DND-41 (cell line): ENCODE measurements at regions not wholly inside any gene's neighbourhood (a gene's known extent, or its start where the extent isn't known, plus 50 kb on each side); places are given as distances from the start of the nearest gene placed in this dataset.

ENCODE experiments used
- EZH2 ChIP-seq: IDR thresholded peaks from 3 replicates; pipeline ENCODE4 v1.6.1; 2012; ENCODE audit warnings: borderline replicate concordance, low read depth, mild to moderate bottlenecking, moderate library complexity, low read length, inconsistent platforms; ENCODE audit not compliant: severe bottlenecking
- TF ChIP-seq, protein P1 (sequence below): IDR thresholded peaks from 2 replicates; pipeline ENCODE4 v1.5.1; 2012; ENCODE audit warnings: borderline replicate concordance, low read length, moderate library complexity, mild to moderate bottlenecking; ENCODE audit not compliant: poor library complexity, severe bottlenecking; ENCODE audit errors: extremely low read depth

GRCh38 chr9:79989079-79989478 lies 417.3 kb downstream of the TLE4 start:
- TF ChIP-seq, protein P1, sequence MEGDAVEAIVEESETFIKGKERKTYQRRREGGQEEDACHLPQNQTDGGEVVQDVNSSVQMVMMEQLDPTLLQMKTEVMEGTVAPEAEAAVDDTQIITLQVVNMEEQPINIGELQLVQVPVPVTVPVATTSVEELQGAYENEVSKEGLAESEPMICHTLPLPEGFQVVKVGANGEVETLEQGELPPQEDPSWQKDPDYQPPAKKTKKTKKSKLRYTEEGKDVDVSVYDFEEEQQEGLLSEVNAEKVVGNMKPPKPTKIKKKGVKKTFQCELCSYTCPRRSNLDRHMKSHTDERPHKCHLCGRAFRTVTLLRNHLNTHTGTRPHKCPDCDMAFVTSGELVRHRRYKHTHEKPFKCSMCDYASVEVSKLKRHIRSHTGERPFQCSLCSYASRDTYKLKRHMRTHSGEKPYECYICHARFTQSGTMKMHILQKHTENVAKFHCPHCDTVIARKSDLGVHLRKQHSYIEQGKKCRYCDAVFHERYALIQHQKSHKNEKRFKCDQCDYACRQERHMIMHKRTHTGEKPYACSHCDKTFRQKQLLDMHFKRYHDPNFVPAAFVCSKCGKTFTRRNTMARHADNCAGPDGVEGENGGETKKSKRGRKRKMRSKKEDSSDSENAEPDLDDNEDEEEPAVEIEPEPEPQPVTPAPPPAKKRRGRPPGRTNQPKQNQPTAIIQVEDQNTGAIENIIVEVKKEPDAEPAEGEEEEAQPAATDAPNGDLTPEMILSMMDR = no peak
- TF ChIP-seq EZH2 = no peak
